AG04450 (cell line): ENCODE measurements at regions not wholly inside any gene's neighbourhood (a gene's known extent, or its start where the extent isn't known, plus 50 kb on each side); places are given as distances from the start of the nearest gene placed in this dataset.

Experiments
- CTCF ChIA-PET: fragments of 300-600, 350-600 bp; formaldehyde crosslinking; extraction: SDS; loops from one replicate; lab custom pipeline; 2022; ENCODE audit warnings: antibody characterized with exemption, inconsistent platforms; lab: Charles Lee
- POLR2A ChIA-PET: fragments of 350-600 bp; formaldehyde crosslinking; extraction: SDS; loops from one replicate; lab custom pipeline; 2021; ENCODE audit warnings: antibody characterized with exemption, inconsistent platforms; lab: Yijun Ruan, JAX
- DNase-seq: peaks from one replicate; pipeline ENCODE4 v3.0.0-alpha.2; 2011; ENCODE audit warnings: low read depth, low spot score
- H3K27ac ChIP-seq: one replicate; pipeline ENCODE4 v1.5.1; 2012; ENCODE audit warnings: low read depth, low read length, control low read depth
- H3K27me3 ChIP-seq: one replicate; pipeline ENCODE4 v1.6.0; 2012; ENCODE audit warnings: low read length; ENCODE audit not compliant: control insufficient read depth, insufficient read depth
- H3K4me3 ChIP-seq: 2 replicates; pipeline ENCODE4 v1.5.1; 2011; ENCODE audit warnings: mild to moderate bottlenecking, low read depth, low read length, control low read depth
- H3K9me3 ChIP-seq: 2 replicates; pipeline ENCODE4 v1.5.1; 2012; ENCODE audit warnings: low read length; ENCODE audit not compliant: control insufficient read depth, insufficient read depth
- TF ChIP-seq, protein P1 (sequence below): IDR thresholded peaks from 2 replicates; pipeline ENCODE4 v1.5.1; 2011; ENCODE audit warnings: low read depth, low read length, control low read depth, inconsistent platforms

DNA sequence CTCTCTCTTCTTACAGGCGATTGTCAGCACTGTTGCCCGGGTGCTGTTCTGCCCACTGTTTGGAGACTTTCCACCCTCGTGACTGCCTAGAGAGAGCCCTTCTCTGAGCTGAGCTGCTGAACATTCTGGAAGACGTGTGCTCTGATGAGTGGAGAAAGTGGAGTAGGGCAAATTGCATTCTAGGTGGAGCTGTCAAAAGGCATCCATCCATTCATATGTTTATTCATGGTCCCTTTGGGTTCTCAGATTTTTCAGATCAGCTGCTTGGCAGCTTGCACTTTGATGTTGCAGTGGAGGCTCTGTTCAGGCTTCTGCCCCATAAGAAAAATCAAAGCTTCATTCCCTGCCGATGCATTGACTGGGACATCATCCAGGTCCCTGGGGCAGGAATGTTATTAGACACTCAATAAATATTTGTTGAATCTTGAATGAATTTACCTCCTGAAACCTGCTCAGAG, 120.7 kb upstream of the EEPD1 start:
- Histone ChIP-seq H3K27ac (no peak overlapping the region), H3K9me3 (no peaks in the 10 kb centered on the region), H3K4me3 (no peak overlapping the region), H3K27me3 (peaks cover 18% of the 10 kb centered on the region)
- TF ChIP-seq, protein P1, sequence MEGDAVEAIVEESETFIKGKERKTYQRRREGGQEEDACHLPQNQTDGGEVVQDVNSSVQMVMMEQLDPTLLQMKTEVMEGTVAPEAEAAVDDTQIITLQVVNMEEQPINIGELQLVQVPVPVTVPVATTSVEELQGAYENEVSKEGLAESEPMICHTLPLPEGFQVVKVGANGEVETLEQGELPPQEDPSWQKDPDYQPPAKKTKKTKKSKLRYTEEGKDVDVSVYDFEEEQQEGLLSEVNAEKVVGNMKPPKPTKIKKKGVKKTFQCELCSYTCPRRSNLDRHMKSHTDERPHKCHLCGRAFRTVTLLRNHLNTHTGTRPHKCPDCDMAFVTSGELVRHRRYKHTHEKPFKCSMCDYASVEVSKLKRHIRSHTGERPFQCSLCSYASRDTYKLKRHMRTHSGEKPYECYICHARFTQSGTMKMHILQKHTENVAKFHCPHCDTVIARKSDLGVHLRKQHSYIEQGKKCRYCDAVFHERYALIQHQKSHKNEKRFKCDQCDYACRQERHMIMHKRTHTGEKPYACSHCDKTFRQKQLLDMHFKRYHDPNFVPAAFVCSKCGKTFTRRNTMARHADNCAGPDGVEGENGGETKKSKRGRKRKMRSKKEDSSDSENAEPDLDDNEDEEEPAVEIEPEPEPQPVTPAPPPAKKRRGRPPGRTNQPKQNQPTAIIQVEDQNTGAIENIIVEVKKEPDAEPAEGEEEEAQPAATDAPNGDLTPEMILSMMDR, result no peak
- POLR2A ChIA-PET, result interaction anchor here (0.6 kb wide), 1 partner anchor 149 kb away, joined by 3 read pairs; no protein-coding TSS in a partner anchor
- DNase-seq, result no peak
- CTCF ChIA-PET, result interaction anchor here (1.2 kb wide), 1 partner anchor 11 kb away, joined by 4 read pairs; no protein-coding TSS in a partner anchor

DNA sequence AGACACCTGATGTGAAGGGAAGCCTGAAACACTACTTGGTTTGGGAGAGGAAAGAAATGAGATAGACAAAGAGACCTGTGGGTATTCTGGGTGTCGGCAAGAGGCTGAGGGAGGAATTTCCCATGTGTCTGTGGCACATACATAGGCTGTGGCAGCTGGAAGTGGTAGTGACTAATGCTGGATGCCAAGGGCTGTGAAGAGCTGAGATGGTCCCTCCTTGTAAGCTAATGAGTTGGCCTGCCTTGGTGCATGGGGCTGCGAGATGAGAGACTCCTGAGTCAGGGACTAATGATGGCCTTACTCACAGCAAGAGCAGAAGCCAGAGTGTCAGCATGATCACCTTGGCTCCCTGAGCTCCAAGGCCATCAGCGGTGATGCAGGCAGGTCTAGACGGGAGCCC, 119.0 kb upstream of the EEPD1 start:
- no peak for DNase-seq
- H3K27ac ChIP-seq, result no peak overlapping the region
- no peak overlapping the region for H3K4me3 ChIP-seq
- peaks cover 15% of the 10 kb centered on the region for H3K27me3 ChIP-seq
- TF ChIP-seq, protein P1, result no peak
- CTCF ChIA-PET, result no interaction called here
- POLR2A ChIA-PET, result no interaction called here
- H3K9me3 ChIP-seq, result no peaks in the 10 kb centered on the region

DNA sequence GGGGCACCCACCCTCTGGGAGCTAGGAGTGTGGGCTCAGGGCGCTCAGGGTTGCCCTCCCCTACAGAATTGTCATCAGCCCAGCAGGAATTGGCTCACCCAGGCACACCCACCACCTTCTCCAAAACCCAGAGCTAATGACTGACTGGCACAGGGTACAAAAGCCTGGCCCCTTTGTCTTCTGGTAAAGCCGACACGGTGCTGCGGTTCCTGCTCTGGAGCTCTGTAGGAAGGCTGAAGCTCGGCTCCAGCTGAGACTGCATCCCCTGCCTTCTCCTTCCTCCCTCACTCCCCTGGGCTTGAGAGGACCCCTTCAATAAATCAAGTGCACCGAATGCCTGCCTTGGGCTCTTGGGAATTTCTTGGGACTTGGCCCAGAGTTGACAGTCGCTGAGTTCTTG, 117.9 kb upstream of the EEPD1 start:
- Histone ChIP-seq H3K4me3 (no peak overlapping the region), H3K27me3 (peaks cover 10% of the 10 kb centered on the region), H3K27ac (no peak overlapping the region), H3K9me3 (no peaks in the 10 kb centered on the region)
- ChIA-PET POLR2A (no interaction called here), CTCF (no interaction called here)
- DNase-seq, result no peak
- TF ChIP-seq, protein P1, result no peak

DNA sequence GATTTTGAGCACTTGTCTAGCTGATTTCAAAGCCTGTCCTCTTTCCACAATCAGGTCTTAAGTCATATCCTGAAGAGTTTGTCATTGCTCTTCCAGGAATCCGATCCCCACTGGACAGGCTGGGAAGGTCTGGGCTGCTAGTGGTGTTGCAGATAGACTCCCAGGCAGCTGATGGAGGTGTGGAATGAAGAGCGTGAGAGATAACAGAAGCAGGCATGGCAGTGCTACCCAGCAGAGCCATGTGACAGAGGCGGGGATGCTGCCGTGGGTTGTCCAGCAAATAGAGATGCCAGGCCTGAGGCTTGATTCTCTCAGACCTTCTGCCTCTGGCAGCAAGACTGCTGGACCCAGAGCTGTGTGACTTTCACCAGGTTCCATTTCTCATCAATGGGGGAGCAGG, 116.5 kb upstream of the EEPD1 start:
- no peak overlapping the region for H3K4me3 ChIP-seq
- H3K27me3 ChIP-seq, result peaks cover 7% of the 10 kb centered on the region
- H3K9me3 ChIP-seq, result no peaks in the 10 kb centered on the region
- TF ChIP-seq, protein P1, result no peak
- DNase-seq, result no peak
- ChIA-PET CTCF (interaction anchor here (1.0 to 1.2 kb wide), 2 partner anchors 11 kb away, joined by 3 to 6 read pairs; no protein-coding TSS in a partner anchor), POLR2A (interaction anchor here (0.6 kb wide), 1 partner anchor 1045 kb away, joined by 3 read pairs; no protein-coding TSS in a partner anchor)
- H3K27ac ChIP-seq, result no peak overlapping the region

DNA sequence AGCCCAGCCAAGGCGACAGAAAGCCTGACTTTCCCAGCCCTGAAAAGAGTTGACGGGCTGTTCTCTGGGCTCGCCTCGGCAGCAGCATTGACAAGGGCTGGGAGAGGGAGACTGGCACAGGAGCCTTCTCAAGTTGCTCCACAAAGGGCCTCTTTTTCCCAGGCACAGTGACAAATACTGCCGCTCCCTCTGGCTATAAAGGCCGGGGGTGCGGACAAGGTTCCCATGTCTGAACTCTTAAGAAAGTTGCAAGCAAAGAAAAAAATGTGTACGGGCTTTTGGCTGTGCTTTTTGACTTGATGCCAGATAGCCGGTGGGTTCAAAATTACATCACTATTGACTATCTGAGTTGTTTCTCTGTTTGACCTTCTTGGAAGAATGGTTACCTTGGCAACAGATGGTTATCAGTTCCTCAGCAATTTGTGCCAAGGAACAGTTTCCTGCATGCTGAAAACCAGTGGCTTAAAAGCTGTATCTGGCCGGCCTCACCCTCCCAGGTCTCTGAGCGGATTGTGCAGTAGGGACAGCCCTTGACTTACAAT, 115.9 kb upstream of the EEPD1 start:
- POLR2A ChIA-PET, result no interaction called here
- H3K4me3 ChIP-seq, result no peak overlapping the region

More for the DNA sequence above, 115.9 kb upstream of the EEPD1 start:
- peaks cover 5% of the 10 kb centered on the region for H3K27me3 ChIP-seq
- H3K27ac ChIP-seq, result no peak overlapping the region
- H3K9me3 ChIP-seq, result no peaks in the 10 kb centered on the region
- CTCF ChIA-PET, result interaction anchor here (1.2 kb wide), 1 partner anchor 282 kb away, joined by 3 read pairs; no protein-coding TSS in a partner anchor
- no peak for DNase-seq
- TF ChIP-seq, protein P1, result no peak
